AG04450 (cell line): ENCODE measurements at regions not wholly inside any gene's neighbourhood (a gene's known extent, or its start where the extent isn't known, plus 50 kb on each side); places are given as distances from the start of the nearest gene placed in this dataset.

Experiments
- CTCF ChIA-PET: fragments of 300-600, 350-600 bp; formaldehyde crosslinking; extraction: SDS; loops from one replicate; lab custom pipeline; 2022; ENCODE audit warnings: antibody characterized with exemption, inconsistent platforms; lab: Charles Lee
- POLR2A ChIA-PET: fragments of 350-600 bp; formaldehyde crosslinking; extraction: SDS; loops from one replicate; lab custom pipeline; 2021; ENCODE audit warnings: antibody characterized with exemption, inconsistent platforms; lab: Yijun Ruan, JAX
- DNase-seq: peaks from one replicate; pipeline ENCODE4 v3.0.0-alpha.2; 2011; ENCODE audit warnings: low read depth, low spot score
- H3K27ac ChIP-seq: one replicate; pipeline ENCODE4 v1.5.1; 2012; ENCODE audit warnings: low read depth, low read length, control low read depth
- H3K27me3 ChIP-seq: one replicate; pipeline ENCODE4 v1.6.0; 2012; ENCODE audit warnings: low read length; ENCODE audit not compliant: control insufficient read depth, insufficient read depth
- H3K4me3 ChIP-seq: 2 replicates; pipeline ENCODE4 v1.5.1; 2011; ENCODE audit warnings: mild to moderate bottlenecking, low read depth, low read length, control low read depth
- H3K9me3 ChIP-seq: 2 replicates; pipeline ENCODE4 v1.5.1; 2012; ENCODE audit warnings: low read length; ENCODE audit not compliant: control insufficient read depth, insufficient read depth
- CTCF ChIP-seq: IDR thresholded peaks from 2 replicates; pipeline ENCODE4 v1.5.1; 2011; ENCODE audit warnings: low read depth, low read length, control low read depth, inconsistent platforms

- no peak for TF ChIP-seq CTCF
- H3K9me3 ChIP-seq: no peaks in the 10 kb centered on the region; the same call in none of the 2 replicates
- no peak overlapping the region for H3K4me3 ChIP-seq
- ChIA-PET CTCF (no interaction called here), POLR2A (no interaction called here)
- no peak for DNase-seq
- no peaks in the 10 kb centered on the region for H3K27me3 ChIP-seq
- H3K27ac ChIP-seq: no peak overlapping the region
Measured at GRCh38 chr2:156221703-156222102, 110.8 kb downstream of the NR4A2 start.

- POLR2A ChIA-PET: no interaction called here
- Histone ChIP-seq H3K4me3 (no peak overlapping the region), H3K27ac (no peak overlapping the region), H3K9me3 (no peaks in the 10 kb centered on the region; the same call in none of the 2 replicates), H3K27me3 (no peaks in the 10 kb centered on the region)
- DNase-seq: no peak
- CTCF ChIA-PET: no interaction called here
- TF ChIP-seq CTCF: no peak
Measured at GRCh38 chr2:156219491-156220100, 112.9 kb downstream of the NR4A2 start.

GRCh38 chr2:156215656-156216055 lies 116.9 kb downstream of the NR4A2 start:
- no peaks in the 10 kb centered on the region; the same call in none of the 2 replicates for H3K9me3 ChIP-seq
- no peaks in the 10 kb centered on the region for H3K27me3 ChIP-seq
- ChIA-PET POLR2A (no interaction called here), CTCF (interaction anchor here (0.6 kb wide), 1 partner anchor 120 kb away, joined by 4 read pairs; no protein-coding TSS in a partner anchor)
- no peak for DNase-seq
- no peak for TF ChIP-seq CTCF
- H3K27ac ChIP-seq: no peak overlapping the region
- H3K4me3 ChIP-seq: no peak overlapping the region

- Histone ChIP-seq H3K9me3 (no peaks in the 10 kb centered on the region), H3K27me3 (no peaks in the 10 kb centered on the region), H3K27ac (no peak overlapping the region), H3K4me3 (no peak overlapping the region)
- POLR2A ChIA-PET: no interaction called here
- CTCF ChIA-PET: no interaction called here
- no peak for TF ChIP-seq CTCF
- DNase-seq: no peak
Measured at GRCh38 chr2:156211318-156211717, 121.2 kb downstream of the NR4A2 start.

GRCh38 chr2:156206355-156206754 lies 126.2 kb downstream of the NR4A2 start:
- H3K27me3 ChIP-seq: no peaks in the 10 kb centered on the region
- no peak overlapping the region for H3K27ac ChIP-seq
- TF ChIP-seq CTCF: no peak
- ChIA-PET POLR2A (no interaction called here), CTCF (no interaction called here)
- H3K9me3 ChIP-seq: no peaks in the 10 kb centered on the region
- H3K4me3 ChIP-seq: no peak overlapping the region
- DNase-seq: no peak
